ENCODE measurements at regions not wholly inside any gene's neighbourhood (a gene's known extent, or its start where the extent isn't known, plus 50 kb on each side); places are given as distances from the start of the nearest gene placed in this dataset.

- H3K9me3 ChIP-seq (ENCODE audit: severe bottlenecking), result no peaks in the 10 kb centered on the region
Observed at GRCh38 chr10:36202881-36203280, 560.8 kb upstream of the FZD8 start.

GRCh38 chr10:36200577-36200976 lies 558.5 kb upstream of the FZD8 start:
- Histone ChIP-seq H3K27ac (ENCODE audit: poor library complexity, severe bottlenecking) (no peak overlapping the region), H3K27me3 (ENCODE audit: insufficient read depth, poor library complexity, severe bottlenecking) (peaks cover 2% of the 10 kb centered on the region), H3K4me1 (ENCODE audit: insufficient read depth, poor library complexity, severe bottlenecking) (no peaks in the 10 kb centered on the region), H3K36me3 (ENCODE audit: low read depth) (no peaks in the 10 kb centered on the region), H3K9me3 (ENCODE audit: severe bottlenecking) (no peaks in the 10 kb centered on the region), H3K4me3 (ENCODE audit: severe bottlenecking) (no peak overlapping the region)
- ATAC-seq (ENCODE audit: low read depth) (no peak), DNase-seq (ENCODE audit: low spot score) (no peak)
- TF ChIP-seq CTCF (IDR thresholded peaks at IDR 0.05; ENCODE audit: poor library complexity, severe bottlenecking), result no peak

More at GRCh38 chr10:36202881-36203280, 560.8 kb upstream of the FZD8 start:
- no peak for TF ChIP-seq CTCF (IDR thresholded peaks at IDR 0.05; ENCODE audit: poor library complexity, severe bottlenecking)
- Histone ChIP-seq H3K4me3 (ENCODE audit: severe bottlenecking) (no peak overlapping the region), H3K27me3 (ENCODE audit: insufficient read depth, poor library complexity, severe bottlenecking) (peaks cover 2% of the 10 kb centered on the region), H3K36me3 (ENCODE audit: low read depth) (no peaks in the 10 kb centered on the region), H3K27ac (ENCODE audit: poor library complexity, severe bottlenecking) (no peak overlapping the region), H3K4me1 (ENCODE audit: insufficient read depth, poor library complexity, severe bottlenecking) (no peaks in the 10 kb centered on the region)
- ATAC-seq (ENCODE audit: low read depth) (no peak), DNase-seq (ENCODE audit: low spot score) (no peak)

- Histone ChIP-seq H3K27ac (ENCODE audit: poor library complexity, severe bottlenecking) (no peak overlapping the region), H3K9me3 (ENCODE audit: severe bottlenecking) (no peaks in the 10 kb centered on the region), H3K4me1 (ENCODE audit: insufficient read depth, poor library complexity, severe bottlenecking) (no peaks in the 10 kb centered on the region), H3K4me3 (ENCODE audit: severe bottlenecking) (no peak overlapping the region), H3K36me3 (ENCODE audit: low read depth) (no peaks in the 10 kb centered on the region), H3K27me3 (ENCODE audit: insufficient read depth, poor library complexity, severe bottlenecking) (no peaks in the 10 kb centered on the region)
- DNase-seq (ENCODE audit: low spot score) (no peak), ATAC-seq (ENCODE audit: low read depth) (no peak)
- TF ChIP-seq CTCF (IDR thresholded peaks at IDR 0.05; ENCODE audit: poor library complexity, severe bottlenecking), result no peak
Observed at GRCh38 chr10:36198322-36198721, 556.2 kb upstream of the FZD8 start.

- Histone ChIP-seq H3K4me3 (ENCODE audit: severe bottlenecking) (no peak overlapping the region), H3K27ac (ENCODE audit: poor library complexity, severe bottlenecking) (no peak overlapping the region), H3K9me3 (ENCODE audit: severe bottlenecking) (no peaks in the 10 kb centered on the region), H3K36me3 (ENCODE audit: low read depth) (no peaks in the 10 kb centered on the region), H3K4me1 (ENCODE audit: insufficient read depth, poor library complexity, severe bottlenecking) (no peaks in the 10 kb centered on the region), H3K27me3 (ENCODE audit: insufficient read depth, poor library complexity, severe bottlenecking) (no peaks in the 10 kb centered on the region)
- no peak for ATAC-seq (ENCODE audit: low read depth)
- DNase-seq (ENCODE audit: low spot score), result no peak
- no peak for TF ChIP-seq CTCF (IDR thresholded peaks at IDR 0.05; ENCODE audit: poor library complexity, severe bottlenecking)
Observed at GRCh38 chr10:36195364-36195763, 553.3 kb upstream of the FZD8 start.

- Histone ChIP-seq H3K9me3 (ENCODE audit: severe bottlenecking) (no peaks in the 10 kb centered on the region), H3K27me3 (ENCODE audit: insufficient read depth, poor library complexity, severe bottlenecking) (no peaks in the 10 kb centered on the region), H3K27ac (ENCODE audit: poor library complexity, severe bottlenecking) (no peak overlapping the region), H3K36me3 (ENCODE audit: low read depth) (no peaks in the 10 kb centered on the region), H3K4me1 (ENCODE audit: insufficient read depth, poor library complexity, severe bottlenecking) (no peaks in the 10 kb centered on the region), H3K4me3 (ENCODE audit: severe bottlenecking) (no peak overlapping the region)
- DNase-seq (ENCODE audit: low spot score) (no peak), ATAC-seq (ENCODE audit: low read depth) (no peak)
- no peak for TF ChIP-seq CTCF (IDR thresholded peaks at IDR 0.05; ENCODE audit: poor library complexity, severe bottlenecking)
Observed at GRCh38 chr10:36194276-36194675, 552.2 kb upstream of the FZD8 start.
